ENCODE measurements at regions not wholly inside any gene's neighbourhood (a gene's known extent, or its start where the extent isn't known, plus 50 kb on each side); places are given as distances from the start of the nearest gene placed in this dataset.

DNA sequence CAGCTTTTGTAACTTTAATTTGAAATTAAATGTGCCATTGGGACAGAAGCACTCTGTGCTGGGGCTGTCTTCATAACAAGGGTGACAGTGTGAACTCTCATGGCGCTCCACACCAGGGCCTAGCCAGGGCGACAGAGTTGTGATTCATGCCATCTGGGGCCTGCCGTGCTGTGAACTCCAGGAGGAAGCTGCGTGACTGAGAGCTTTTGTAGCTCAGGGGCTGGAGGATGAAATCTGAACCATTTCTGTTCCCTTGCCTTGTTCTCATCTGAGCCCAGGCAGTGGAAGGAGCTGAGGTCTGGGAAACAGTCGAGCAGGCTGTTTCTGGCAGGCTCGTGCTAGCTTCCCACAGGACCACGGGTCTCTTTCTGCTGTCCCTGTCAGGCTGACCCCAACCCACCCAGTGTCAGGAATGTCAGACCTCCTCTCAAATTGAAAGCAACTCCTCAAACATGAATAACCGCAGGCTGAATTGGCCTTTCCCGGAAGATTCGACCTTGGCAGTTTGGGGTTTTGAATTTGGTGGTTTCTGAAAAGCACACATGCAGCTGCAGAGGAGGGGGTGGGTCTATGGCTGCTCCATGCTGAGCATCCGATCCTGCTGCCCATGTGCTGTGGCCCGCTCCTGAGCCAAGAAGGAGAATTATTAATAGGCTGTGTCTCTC, 69.2 kb upstream of the RPS23 start:
- DNase-seq, result no peak
- no peaks in the 10 kb centered on the region for H3K27me3 ChIP-seq (replicated peaks; ENCODE audit: insufficient read depth, low read length)
- no peaks in the 10 kb centered on the region for H3F3A ChIP-seq (ENCODE audit: insufficient read depth, low read length)
- H3K9me3 ChIP-seq (replicated peaks; ENCODE audit: insufficient read depth, low read length), result no peaks in the 10 kb centered on the region
- no peaks in the 10 kb centered on the region for H3K9me2 ChIP-seq (replicated peaks; ENCODE audit: insufficient read depth, low read length)
- H3K9ac ChIP-seq (ENCODE audit: low read length), result no peak overlapping the region
- H3K27ac ChIP-seq (ENCODE audit: low read length), result no peak overlapping the region
- H3K36me3 ChIP-seq (replicated peaks; ENCODE audit: insufficient read depth, low read length), result no peaks in the 10 kb centered on the region
- H3K4me3 ChIP-seq (ENCODE audit: low read length), result no peak overlapping the region
- no peak overlapping the region for H2AFZ ChIP-seq (ENCODE audit: low read length)
- no peak overlapping the region for H3K4me2 ChIP-seq (ENCODE audit: low read depth, low read length)
- no peaks in the 10 kb centered on the region for H3K79me2 ChIP-seq (ENCODE audit: low read length)
- H3K4me1 ChIP-seq (ENCODE audit: low read length), result no peaks in the 10 kb centered on the region
- H4K20me1 ChIP-seq (ENCODE audit: insufficient read depth, low read length), result no peaks in the 10 kb centered on the region
- TF ChIP-seq EZH2phosphoT487 (IDR thresholded peaks at IDR 0.05; ENCODE audit: low read length), result no peak
- TF ChIP-seq CTCF (IDR thresholded peaks at IDR 0.05; ENCODE audit: low read length), result no peak
- TF ChIP-seq EZH2 (optimal IDR thresholded peaks at IDR 0.05; ENCODE audit: low read depth, low read length), result no peak

- Histone ChIP-seq H3K79me2 (ENCODE audit: low read length) (no peaks in the 10 kb centered on the region), H3K27me3 (replicated peaks; ENCODE audit: insufficient read depth, low read length) (no peaks in the 10 kb centered on the region), H3K4me2 (ENCODE audit: low read depth, low read length) (no peak overlapping the region), H3K9ac (ENCODE audit: low read length) (no peak overlapping the region), H3K9me2 (replicated peaks; ENCODE audit: insufficient read depth, low read length) (no peaks in the 10 kb centered on the region), H2AFZ (ENCODE audit: low read length) (no peak overlapping the region), H3K9me3 (replicated peaks; ENCODE audit: insufficient read depth, low read length) (no peaks in the 10 kb centered on the region), H3K4me1 (ENCODE audit: low read length) (no peaks in the 10 kb centered on the region), H3K27ac (ENCODE audit: low read length) (no peak overlapping the region), H3F3A (ENCODE audit: insufficient read depth, low read length) (no peaks in the 10 kb centered on the region), H4K20me1 (ENCODE audit: insufficient read depth, low read length) (no peaks in the 10 kb centered on the region), H3K36me3 (replicated peaks; ENCODE audit: insufficient read depth, low read length) (no peaks in the 10 kb centered on the region), H3K4me3 (ENCODE audit: low read length) (no peak overlapping the region)
- DNase-seq, result no peak
- no peak for TF ChIP-seq EZH2phosphoT487 (IDR thresholded peaks at IDR 0.05; ENCODE audit: low read length)
- TF ChIP-seq EZH2 (optimal IDR thresholded peaks at IDR 0.05; ENCODE audit: low read depth, low read length), result no peak
- no peak for TF ChIP-seq CTCF (IDR thresholded peaks at IDR 0.05; ENCODE audit: low read length)
Observed at GRCh38 chr5:82346399-82347165, 68.4 kb upstream of the RPS23 start.

GRCh38 chr5:82345108-82345507, 67.0 kb upstream of the RPS23 start:
- H3K79me2 ChIP-seq (ENCODE audit: low read length), result no peaks in the 10 kb centered on the region

More at GRCh38 chr5:82345108-82345507, 67.0 kb upstream of the RPS23 start:
- Histone ChIP-seq H3F3A (ENCODE audit: insufficient read depth, low read length) (no peaks in the 10 kb centered on the region), H2AFZ (ENCODE audit: low read length) (no peak overlapping the region), H3K36me3 (replicated peaks; ENCODE audit: insufficient read depth, low read length) (no peaks in the 10 kb centered on the region), H3K4me3 (ENCODE audit: low read length) (no peak overlapping the region), H3K4me2 (ENCODE audit: low read depth, low read length) (no peak overlapping the region), H3K27me3 (replicated peaks; ENCODE audit: insufficient read depth, low read length) (no peaks in the 10 kb centered on the region), H4K20me1 (ENCODE audit: insufficient read depth, low read length) (no peaks in the 10 kb centered on the region), H3K9me2 (replicated peaks; ENCODE audit: insufficient read depth, low read length) (no peaks in the 10 kb centered on the region), H3K9me3 (replicated peaks; ENCODE audit: insufficient read depth, low read length) (no peaks in the 10 kb centered on the region), H3K4me1 (ENCODE audit: low read length) (no peaks in the 10 kb centered on the region), H3K27ac (ENCODE audit: low read length) (no peak overlapping the region), H3K9ac (ENCODE audit: low read length) (no peak overlapping the region)
- TF ChIP-seq CTCF (IDR thresholded peaks at IDR 0.05; ENCODE audit: low read length) (no peak), EZH2 (optimal IDR thresholded peaks at IDR 0.05; ENCODE audit: low read depth, low read length) (no peak), EZH2phosphoT487 (IDR thresholded peaks at IDR 0.05; ENCODE audit: low read length) (no peak)
- no peak for DNase-seq

Data from MM.1S (cell line).